ENCODE measurements at regions not wholly inside any gene's neighbourhood (a gene's known extent, or its start where the extent isn't known, plus 50 kb on each side); places are given as distances from the start of the nearest gene placed in this dataset.

DNA sequence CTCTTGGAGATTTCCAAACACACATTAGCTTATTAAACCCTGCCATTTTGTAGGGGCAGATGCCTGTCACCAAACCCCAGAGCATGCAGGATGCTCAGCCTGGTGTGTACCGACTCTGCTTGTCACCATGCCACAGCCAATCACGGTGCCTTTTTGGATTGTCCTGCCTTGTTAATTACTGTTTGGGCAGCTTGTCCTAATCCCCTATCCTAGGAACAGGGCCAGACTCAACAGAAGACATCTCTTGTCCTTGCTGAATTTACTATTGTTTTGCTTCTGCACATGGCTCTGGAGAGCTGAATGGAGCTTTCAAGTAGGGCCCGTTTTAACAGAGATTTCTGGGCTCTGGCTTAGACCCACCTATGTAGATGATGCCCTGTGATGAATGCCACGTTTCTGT, 388.5 kb downstream of the AACS start:
- H3K4me1 ChIP-seq (ENCODE audit: insufficient read depth): peaks cover 8% of the 10 kb centered on the region; the same call in 1 of the 2 replicates

More for the DNA sequence above, 388.5 kb downstream of the AACS start:
- peaks cover 13% of the 10 kb centered on the region for H3K36me3 Mint-ChIP-seq (ENCODE audit: low read depth)
- H3K4me3 Mint-ChIP-seq: no peak overlapping the region
- Histone ChIP-seq H3K4me2 (no peak overlapping the region), H4K20me1 (replicated peaks; ENCODE audit: insufficient read depth) (peaks cover 4% of the 10 kb centered on the region; the same call in 1 of the 2 replicates), H2AFZ (no peak overlapping the region), H3K36me3 (ENCODE audit: insufficient read depth) (no peaks in the 10 kb centered on the region), H3F3A (replicated peaks; ENCODE audit: low read depth) (no peaks in the 10 kb centered on the region), H3K27me3 (ENCODE audit: insufficient read depth) (no peaks in the 10 kb centered on the region), H3K79me2 (replicated peaks; ENCODE audit: insufficient read depth) (no peaks in the 10 kb centered on the region), H3K9me2 (ENCODE audit: insufficient read depth) (no peaks in the 10 kb centered on the region), H3K27ac (ENCODE audit: low read depth) (no peak overlapping the region), H3K4me3 (no peak overlapping the region)
- no peaks in the 10 kb centered on the region for H3K27me3 Mint-ChIP-seq (ENCODE audit: insufficient read depth, low read depth, poor library complexity)
- no peak for TF ChIP-seq NANOG (IDR thresholded peaks at IDR 0.05; ENCODE audit: borderline replicate concordance)
- no peak for TF ChIP-seq ZNF114 (CRISPR knock-in tag; IDR thresholded peaks at IDR 0.05)
- TF ChIP-seq, protein P1, sequence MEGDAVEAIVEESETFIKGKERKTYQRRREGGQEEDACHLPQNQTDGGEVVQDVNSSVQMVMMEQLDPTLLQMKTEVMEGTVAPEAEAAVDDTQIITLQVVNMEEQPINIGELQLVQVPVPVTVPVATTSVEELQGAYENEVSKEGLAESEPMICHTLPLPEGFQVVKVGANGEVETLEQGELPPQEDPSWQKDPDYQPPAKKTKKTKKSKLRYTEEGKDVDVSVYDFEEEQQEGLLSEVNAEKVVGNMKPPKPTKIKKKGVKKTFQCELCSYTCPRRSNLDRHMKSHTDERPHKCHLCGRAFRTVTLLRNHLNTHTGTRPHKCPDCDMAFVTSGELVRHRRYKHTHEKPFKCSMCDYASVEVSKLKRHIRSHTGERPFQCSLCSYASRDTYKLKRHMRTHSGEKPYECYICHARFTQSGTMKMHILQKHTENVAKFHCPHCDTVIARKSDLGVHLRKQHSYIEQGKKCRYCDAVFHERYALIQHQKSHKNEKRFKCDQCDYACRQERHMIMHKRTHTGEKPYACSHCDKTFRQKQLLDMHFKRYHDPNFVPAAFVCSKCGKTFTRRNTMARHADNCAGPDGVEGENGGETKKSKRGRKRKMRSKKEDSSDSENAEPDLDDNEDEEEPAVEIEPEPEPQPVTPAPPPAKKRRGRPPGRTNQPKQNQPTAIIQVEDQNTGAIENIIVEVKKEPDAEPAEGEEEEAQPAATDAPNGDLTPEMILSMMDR (conservative IDR thresholded peaks at IDR 0.05; ENCODE audit: low read depth in 2 of 2): no peak
- no peak for TF ChIP-seq POLR2AphosphoS5 (IDR thresholded peaks at IDR 0.05; ENCODE audit: low read depth)
- TF ChIP-seq STAT1 (IDR thresholded peaks at IDR 0.05; ENCODE audit: unreplicated experiment): no peak
- no peak for TF ChIP-seq EZH2phosphoT487 (IDR thresholded peaks at IDR 0.05; ENCODE audit: unreplicated experiment)
- no peak for TF ChIP-seq ZNF331 (CRISPR knock-in tag; IDR thresholded peaks at IDR 0.05; ENCODE audit: low read depth)
- TF ChIP-seq REST (IDR thresholded peaks at IDR 0.05; ENCODE audit: unreplicated experiment): no peak
- no peak for TF ChIP-seq JUNB (IDR thresholded peaks at IDR 0.05; ENCODE audit: unreplicated experiment)
- TF ChIP-seq, protein P2, sequence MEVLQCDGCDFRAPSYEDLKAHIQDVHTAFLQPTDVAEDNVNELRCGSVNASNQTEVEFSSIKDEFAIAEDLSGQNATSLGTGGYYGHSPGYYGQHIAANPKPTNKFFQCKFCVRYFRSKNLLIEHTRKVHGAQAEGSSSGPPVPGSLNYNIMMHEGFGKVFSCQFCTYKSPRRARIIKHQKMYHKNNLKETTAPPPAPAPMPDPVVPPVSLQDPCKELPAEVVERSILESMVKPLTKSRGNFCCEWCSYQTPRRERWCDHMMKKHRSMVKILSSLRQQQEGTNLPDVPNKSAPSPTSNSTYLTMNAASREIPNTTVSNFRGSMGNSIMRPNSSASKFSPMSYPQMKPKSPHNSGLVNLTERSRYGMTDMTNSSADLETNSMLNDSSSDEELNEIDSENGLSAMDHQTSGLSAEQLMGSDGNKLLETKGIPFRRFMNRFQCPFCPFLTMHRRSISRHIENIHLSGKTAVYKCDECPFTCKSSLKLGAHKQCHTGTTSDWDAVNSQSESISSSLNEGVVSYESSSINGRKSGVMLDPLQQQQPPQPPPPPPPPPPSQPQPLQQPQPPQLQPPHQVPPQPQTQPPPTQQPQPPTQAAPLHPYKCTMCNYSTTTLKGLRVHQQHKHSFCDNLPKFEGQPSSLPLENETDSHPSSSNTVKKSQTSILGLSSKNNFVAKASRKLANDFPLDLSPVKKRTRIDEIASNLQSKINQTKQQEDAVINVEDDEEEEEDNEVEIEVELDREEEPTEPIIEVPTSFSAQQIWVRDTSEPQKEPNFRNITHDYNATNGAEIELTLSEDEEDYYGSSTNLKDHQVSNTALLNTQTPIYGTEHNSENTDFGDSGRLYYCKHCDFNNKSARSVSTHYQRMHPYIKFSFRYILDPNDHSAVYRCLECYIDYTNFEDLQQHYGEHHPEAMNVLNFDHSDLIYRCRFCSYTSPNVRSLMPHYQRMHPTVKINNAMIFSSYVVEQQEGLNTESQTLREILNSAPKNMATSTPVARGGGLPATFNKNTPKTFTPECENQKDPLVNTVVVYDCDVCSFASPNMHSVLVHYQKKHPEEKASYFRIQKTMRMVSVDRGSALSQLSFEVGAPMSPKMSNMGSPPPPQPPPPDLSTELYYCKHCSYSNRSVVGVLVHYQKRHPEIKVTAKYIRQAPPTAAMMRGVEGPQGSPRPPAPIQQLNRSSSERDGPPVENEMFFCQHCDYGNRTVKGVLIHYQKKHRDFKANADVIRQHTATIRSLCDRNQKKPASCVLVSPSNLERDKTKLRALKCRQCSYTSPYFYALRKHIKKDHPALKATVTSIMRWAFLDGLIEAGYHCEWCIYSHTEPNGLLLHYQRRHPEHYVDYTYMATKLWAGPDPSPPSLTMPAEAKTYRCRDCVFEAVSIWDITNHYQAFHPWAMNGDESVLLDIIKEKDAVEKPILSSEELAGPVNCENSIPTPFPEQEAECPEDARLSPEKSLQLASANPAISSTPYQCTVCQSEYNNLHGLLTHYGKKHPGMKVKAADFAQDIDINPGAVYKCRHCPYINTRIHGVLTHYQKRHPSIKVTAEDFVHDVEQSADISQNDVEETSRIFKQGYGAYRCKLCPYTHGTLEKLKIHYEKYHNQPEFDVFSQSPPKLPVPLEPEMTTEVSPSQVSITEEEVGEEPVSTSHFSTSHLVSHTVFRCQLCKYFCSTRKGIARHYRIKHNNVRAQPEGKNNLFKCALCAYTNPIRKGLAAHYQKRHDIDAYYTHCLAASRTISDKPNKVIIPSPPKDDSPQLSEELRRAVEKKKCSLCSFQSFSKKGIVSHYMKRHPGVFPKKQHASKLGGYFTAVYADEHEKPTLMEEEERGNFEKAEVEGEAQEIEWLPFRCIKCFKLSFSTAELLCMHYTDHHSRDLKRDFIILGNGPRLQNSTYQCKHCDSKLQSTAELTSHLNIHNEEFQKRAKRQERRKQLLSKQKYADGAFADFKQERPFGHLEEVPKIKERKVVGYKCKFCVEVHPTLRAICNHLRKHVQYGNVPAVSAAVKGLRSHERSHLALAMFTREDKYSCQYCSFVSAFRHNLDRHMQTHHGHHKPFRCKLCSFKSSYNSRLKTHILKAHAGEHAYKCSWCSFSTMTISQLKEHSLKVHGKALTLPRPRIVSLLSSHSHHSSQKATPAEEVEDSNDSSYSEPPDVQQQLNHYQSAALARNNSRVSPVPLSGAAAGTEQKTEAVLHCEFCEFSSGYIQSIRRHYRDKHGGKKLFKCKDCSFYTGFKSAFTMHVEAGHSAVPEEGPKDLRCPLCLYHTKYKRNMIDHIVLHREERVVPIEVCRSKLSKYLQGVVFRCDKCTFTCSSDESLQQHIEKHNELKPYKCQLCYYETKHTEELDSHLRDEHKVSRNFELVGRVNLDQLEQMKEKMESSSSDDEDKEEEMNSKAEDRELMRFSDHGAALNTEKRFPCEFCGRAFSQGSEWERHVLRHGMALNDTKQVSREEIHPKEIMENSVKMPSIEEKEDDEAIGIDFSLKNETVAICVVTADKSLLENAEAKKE (CRISPR knock-in tag; IDR thresholded peaks at IDR 0.05): no peak
- TF ChIP-seq, protein P3, sequence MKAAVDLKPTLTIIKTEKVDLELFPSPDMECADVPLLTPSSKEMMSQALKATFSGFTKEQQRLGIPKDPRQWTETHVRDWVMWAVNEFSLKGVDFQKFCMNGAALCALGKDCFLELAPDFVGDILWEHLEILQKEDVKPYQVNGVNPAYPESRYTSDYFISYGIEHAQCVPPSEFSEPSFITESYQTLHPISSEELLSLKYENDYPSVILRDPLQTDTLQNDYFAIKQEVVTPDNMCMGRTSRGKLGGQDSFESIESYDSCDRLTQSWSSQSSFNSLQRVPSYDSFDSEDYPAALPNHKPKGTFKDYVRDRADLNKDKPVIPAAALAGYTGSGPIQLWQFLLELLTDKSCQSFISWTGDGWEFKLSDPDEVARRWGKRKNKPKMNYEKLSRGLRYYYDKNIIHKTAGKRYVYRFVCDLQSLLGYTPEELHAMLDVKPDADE (IDR thresholded peaks at IDR 0.05): no peak
- no peak for TF ChIP-seq EZH2 (IDR thresholded peaks at IDR 0.05; ENCODE audit: low read depth, unreplicated experiment)
- DNase-seq (ENCODE audit: low spot score) (no peak), ATAC-seq (no peak)
- no peak overlapping the region for H3K27ac Mint-ChIP-seq
- H3K4me1 Mint-ChIP-seq: peaks cover 31% of the 10 kb centered on the region
- H3K9me3 Mint-ChIP-seq: no peaks in the 10 kb centered on the region
